HCEC 1CT (cell line): ENCODE measurements at regions not wholly inside any gene's neighbourhood (a gene's known extent, or its start where the extent isn't known, plus 50 kb on each side); places are given as distances from the start of the nearest gene placed in this dataset.

Source experiments
- DNase-seq: peaks from one replicate; pipeline ENCODE4 v3.0.0-alpha.2; 2017

- no peak for DNase-seq
Observed at GRCh38 chr10:69741252-69741651, 60.5 kb upstream of the COL13A1 start.

- no peak for DNase-seq
Observed at GRCh38 chr10:69741671-69742355, 59.9 kb upstream of the COL13A1 start.

GRCh38 chr10:69742356-69742695 lies 59.4 kb upstream of the COL13A1 start:
- no peak for DNase-seq

GRCh38 chr10:69742928-69743602 lies 58.6 kb upstream of the COL13A1 start:
- DNase-seq, result no peak

GRCh38 chr10:69744971-69745370 lies 56.7 kb upstream of the COL13A1 start:
- DNase-seq, result no peak

- DNase-seq, result no peak
Observed at GRCh38 chr10:69745698-69746097, 56.0 kb upstream of the COL13A1 start.

- DNase-seq, result no peak
Observed at GRCh38 chr10:69747179-69747578, 54.5 kb upstream of the COL13A1 start.

- DNase-seq, result no peak
Observed at GRCh38 chr10:69748621-69749020, 53.1 kb upstream of the COL13A1 start.

GRCh38 chr10:69749178-69750010 lies 52.3 kb upstream of the COL13A1 start:
- DNase-seq, result no peak

GRCh38 chr10:69750011-69750373 lies 51.7 kb upstream of the COL13A1 start:
- no peak for DNase-seq

GRCh38 chr10:69750725-69751124 lies 51.0 kb upstream of the COL13A1 start:
- DNase-seq, result no peak

- no peak for DNase-seq
Observed at GRCh38 chr10:69751214-69751613, 50.5 kb upstream of the COL13A1 start.
